Karpas-422 (cell line): ENCODE measurements at regions not wholly inside any gene's neighbourhood (a gene's known extent, or its start where the extent isn't known, plus 50 kb on each side); places are given as distances from the start of the nearest gene placed in this dataset.

Source experiments
- DNase-seq: peaks from one replicate; pipeline ENCODE4 v3.0.0-alpha.2; 2015
- H2AFZ ChIP-seq: fragments of 200-600 bp; sonication (generic); 2 replicates; pipeline ENCODE4 v1.6.1; 2014; ENCODE audit warnings: antibody characterized with exemption, low read length, mixed read lengths
- H3K27ac ChIP-seq: fragments of 200-600 bp; sonication (generic); 2 replicates; pipeline ENCODE4 v1.5.1; 2014; ENCODE audit warnings: mild to moderate bottlenecking, low read length, moderate library complexity
- H3K27me3 ChIP-seq: fragments of 200-600 bp; sonication (generic); 2 replicates; pipeline ENCODE4 v1.6.1; 2014; ENCODE audit warnings: low read length, mixed read lengths
- H3K36me3 ChIP-seq: fragments of 200-600 bp; sonication (generic); 2 replicates; pipeline ENCODE4 v1.6.1; 2014; ENCODE audit warnings: low read length, mixed read lengths; ENCODE audit not compliant: insufficient read depth
- H3K4me1 ChIP-seq: fragments of 200-600 bp; sonication (generic); 2 replicates; pipeline ENCODE4 v1.6.1; 2014; ENCODE audit warnings: mild to moderate bottlenecking, low read length, mixed read lengths
- H3K4me2 ChIP-seq: fragments of 200-600 bp; sonication (generic); 2 replicates; pipeline ENCODE4 v1.6.1; 2014; ENCODE audit warnings: low read length, low read depth, mild to moderate bottlenecking; ENCODE audit not compliant: poor library complexity, severe bottlenecking
- H3K4me3 ChIP-seq: fragments of 200-600 bp; sonication (generic); 2 replicates; pipeline ENCODE4 v1.5.1; 2014; ENCODE audit warnings: mild to moderate bottlenecking, antibody characterized with exemption, low read length, mixed read lengths
- H3K79me2 ChIP-seq: fragments of 200-600 bp; sonication (generic); 2 replicates; pipeline ENCODE4 v1.6.1; 2014; ENCODE audit warnings: mild to moderate bottlenecking, low read length, mixed read lengths
- H3K9ac ChIP-seq: fragments of 200-600 bp; sonication (generic); 2 replicates; pipeline ENCODE4 v1.6.0; 2014; ENCODE audit warnings: low read length
- H3K9me2 ChIP-seq: fragments of 200-600 bp; sonication (generic), shearing (Covaris generic); replicated peaks from 2 replicates; pipeline ENCODE4 v1.6.0; 2014; ENCODE audit warnings: mild to moderate bottlenecking, low read length, moderate library complexity; ENCODE audit not compliant: insufficient read depth
- H3K9me3 ChIP-seq: fragments of 300-700, 200-600 bp; sonication (generic); 2 replicates; pipeline ENCODE4 v1.6.1; 2014; ENCODE audit warnings: low read length, mixed read lengths
- H4K20me1 ChIP-seq: fragments of 200-600 bp; sonication (generic); 2 replicates; pipeline ENCODE4 v1.6.1; 2014; ENCODE audit warnings: mild to moderate bottlenecking, antibody characterized with exemption, low read length, low read depth; ENCODE audit not compliant: insufficient read depth

DNA sequence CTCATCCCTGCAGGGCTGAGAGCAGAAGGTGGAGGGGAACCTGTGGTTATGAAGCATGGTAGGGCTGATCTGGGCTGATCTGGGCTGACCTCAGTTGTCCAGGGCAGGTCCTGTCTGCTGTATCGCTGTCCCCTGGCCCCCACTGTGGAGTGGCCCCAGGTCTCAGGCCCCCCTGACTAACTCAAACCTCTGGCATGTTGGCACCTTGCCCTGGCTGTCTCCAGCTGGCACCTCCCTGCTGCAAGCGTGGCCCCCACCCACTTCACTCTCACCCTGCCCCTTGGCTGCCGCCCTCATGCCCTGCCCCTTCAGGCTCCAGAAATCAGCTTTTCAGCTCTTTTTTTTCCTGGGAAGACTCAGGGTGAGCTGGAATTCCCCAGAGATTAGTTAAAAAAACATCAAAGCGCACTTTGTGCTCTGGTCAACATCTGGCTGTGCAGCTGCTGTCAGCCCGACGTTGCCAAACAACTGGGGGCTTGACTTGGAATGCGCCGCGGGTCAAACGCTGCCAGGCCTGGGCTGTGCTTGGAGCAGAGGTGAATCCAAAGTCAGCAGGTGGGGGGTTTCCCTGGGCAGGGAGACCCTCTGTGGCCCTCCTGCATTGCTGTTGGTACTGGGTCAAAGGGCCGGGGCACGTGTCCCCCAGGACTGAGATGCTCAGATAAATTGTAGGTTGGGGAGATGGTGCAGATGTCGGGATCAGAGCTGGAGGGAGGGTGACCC, 173.8 kb upstream of the HDAC4 start:
- no peaks in the 10 kb centered on the region for H3K4me1 ChIP-seq
- H3K9me2 ChIP-seq: no peaks in the 10 kb centered on the region
- H3K9ac ChIP-seq: no peak overlapping the region
- no peaks in the 10 kb centered on the region for H3K36me3 ChIP-seq
- no peak overlapping the region for H3K27ac ChIP-seq
- no peak overlapping the region for H3K4me2 ChIP-seq
- no peaks in the 10 kb centered on the region for H3K9me3 ChIP-seq
- H2AFZ ChIP-seq: no peak overlapping the region
- no peaks in the 10 kb centered on the region for H4K20me1 ChIP-seq
- H3K4me3 ChIP-seq: no peak overlapping the region
- H3K79me2 ChIP-seq: no peaks in the 10 kb centered on the region
- DNase-seq: no peak
- H3K27me3 ChIP-seq: no peaks in the 10 kb centered on the region

DNA sequence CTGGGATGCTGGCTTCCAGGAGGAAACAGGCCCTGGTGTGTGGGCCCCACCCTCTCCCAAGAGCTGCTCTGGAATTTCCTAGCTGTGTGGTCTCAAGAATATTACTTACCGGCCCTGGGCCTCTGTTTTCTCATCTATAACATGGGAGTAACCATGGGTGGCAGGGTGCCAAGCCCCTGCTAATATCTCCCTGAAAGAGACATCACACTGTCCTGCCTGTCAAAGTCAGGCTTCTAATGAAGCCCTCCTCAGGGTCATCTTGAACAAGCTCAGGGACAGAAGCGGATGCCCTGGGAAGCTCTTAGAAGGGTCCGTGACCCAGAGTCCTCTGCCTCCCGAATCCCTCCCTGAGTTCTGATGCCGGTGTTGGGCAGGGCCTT, 173.2 kb upstream of the HDAC4 start:
- Histone ChIP-seq H3K4me1 (no peaks in the 10 kb centered on the region), H4K20me1 (no peaks in the 10 kb centered on the region), H3K79me2 (no peaks in the 10 kb centered on the region), H3K4me3 (no peak overlapping the region), H3K4me2 (no peak overlapping the region), H3K36me3 (no peaks in the 10 kb centered on the region), H3K27ac (no peak overlapping the region), H3K9me3 (no peaks in the 10 kb centered on the region), H3K27me3 (no peaks in the 10 kb centered on the region), H3K9ac (no peak overlapping the region), H3K9me2 (no peaks in the 10 kb centered on the region), H2AFZ (no peak overlapping the region)
- DNase-seq: no peak

DNA sequence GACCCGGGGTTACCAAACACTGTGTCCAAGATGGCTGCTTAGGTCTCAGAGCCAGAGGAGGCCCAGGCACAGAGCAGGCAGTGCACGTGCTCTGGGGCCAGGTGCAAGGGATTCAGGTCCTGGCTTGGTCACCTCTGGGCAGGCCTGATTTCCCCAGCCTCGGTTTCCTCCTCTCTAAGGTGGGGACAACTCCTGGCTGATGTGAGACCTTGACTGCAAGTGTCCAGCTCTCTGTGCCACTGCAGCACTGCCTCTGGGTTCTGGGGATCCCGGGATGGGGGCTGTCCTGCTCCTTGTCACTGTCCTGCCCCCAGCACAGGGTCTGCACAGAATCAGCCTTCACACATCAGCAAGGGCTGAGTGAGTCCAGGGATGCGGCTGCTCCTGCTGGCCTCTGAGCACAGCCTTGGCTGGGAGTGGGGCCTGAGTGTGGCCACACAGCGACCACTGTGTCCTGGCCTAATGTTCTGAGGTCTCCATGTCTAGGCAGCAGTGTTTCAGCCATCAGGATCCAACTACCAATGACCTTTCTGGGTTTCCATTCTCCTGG, 170.2 kb upstream of the HDAC4 start:
- no peak for DNase-seq
- no peak overlapping the region for H2AFZ ChIP-seq

DNA sequence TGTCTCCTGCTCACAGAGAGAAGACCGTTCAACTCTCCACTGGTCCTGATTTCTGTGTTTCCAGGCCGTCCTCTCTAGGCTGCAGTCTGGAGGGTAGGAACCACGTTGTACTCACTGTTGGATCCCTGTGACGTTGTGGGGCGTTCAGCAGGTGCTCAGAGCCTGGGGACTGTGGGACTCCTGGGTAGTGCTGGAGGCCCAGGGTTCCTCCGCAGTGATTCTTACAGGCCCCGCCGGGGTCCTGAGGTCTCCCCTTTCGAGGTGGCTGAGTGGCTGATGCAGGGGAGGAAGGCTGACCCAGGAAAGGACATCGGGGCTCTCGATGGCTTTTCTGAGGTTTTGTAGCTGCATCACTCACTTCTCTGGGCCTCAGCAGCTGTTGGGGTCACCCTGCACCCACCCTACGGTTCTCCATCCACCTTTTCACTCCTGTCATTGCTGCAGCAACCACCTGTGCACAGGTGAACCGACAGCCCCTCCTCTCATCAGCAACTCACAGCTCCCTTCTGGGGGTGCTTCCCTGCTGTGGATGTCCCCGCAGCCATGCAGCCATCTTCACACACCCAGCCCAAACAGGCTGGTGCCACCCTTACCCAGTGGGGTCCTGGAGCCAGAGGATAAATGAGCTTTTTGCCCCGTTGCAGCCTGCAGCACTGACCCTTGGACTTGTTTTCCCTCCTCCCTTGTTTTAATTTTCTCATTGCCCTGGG, 169.6 kb upstream of the HDAC4 start:
- Histone ChIP-seq H3K79me2 (no peaks in the 10 kb centered on the region), H3K4me1 (no peaks in the 10 kb centered on the region), H3K9me3 (no peaks in the 10 kb centered on the region), H3K27me3 (no peaks in the 10 kb centered on the region), H3K36me3 (no peaks in the 10 kb centered on the region), H4K20me1 (no peaks in the 10 kb centered on the region), H3K27ac (no peak overlapping the region), H3K4me3 (no peak overlapping the region), H3K9me2 (no peaks in the 10 kb centered on the region), H3K9ac (no peak overlapping the region), H2AFZ (no peak overlapping the region), H3K4me2 (no peak overlapping the region)
- no peak for DNase-seq

More for the DNA sequence above, 170.2 kb upstream of the HDAC4 start:
- Histone ChIP-seq H3K9me2 (no peaks in the 10 kb centered on the region), H3K36me3 (no peaks in the 10 kb centered on the region), H3K4me2 (no peak overlapping the region), H3K4me1 (no peaks in the 10 kb centered on the region), H3K27me3 (no peaks in the 10 kb centered on the region), H3K9me3 (no peaks in the 10 kb centered on the region), H4K20me1 (no peaks in the 10 kb centered on the region), H3K9ac (no peak overlapping the region), H3K27ac (no peak overlapping the region), H3K4me3 (no peak overlapping the region), H3K79me2 (no peaks in the 10 kb centered on the region)

DNA sequence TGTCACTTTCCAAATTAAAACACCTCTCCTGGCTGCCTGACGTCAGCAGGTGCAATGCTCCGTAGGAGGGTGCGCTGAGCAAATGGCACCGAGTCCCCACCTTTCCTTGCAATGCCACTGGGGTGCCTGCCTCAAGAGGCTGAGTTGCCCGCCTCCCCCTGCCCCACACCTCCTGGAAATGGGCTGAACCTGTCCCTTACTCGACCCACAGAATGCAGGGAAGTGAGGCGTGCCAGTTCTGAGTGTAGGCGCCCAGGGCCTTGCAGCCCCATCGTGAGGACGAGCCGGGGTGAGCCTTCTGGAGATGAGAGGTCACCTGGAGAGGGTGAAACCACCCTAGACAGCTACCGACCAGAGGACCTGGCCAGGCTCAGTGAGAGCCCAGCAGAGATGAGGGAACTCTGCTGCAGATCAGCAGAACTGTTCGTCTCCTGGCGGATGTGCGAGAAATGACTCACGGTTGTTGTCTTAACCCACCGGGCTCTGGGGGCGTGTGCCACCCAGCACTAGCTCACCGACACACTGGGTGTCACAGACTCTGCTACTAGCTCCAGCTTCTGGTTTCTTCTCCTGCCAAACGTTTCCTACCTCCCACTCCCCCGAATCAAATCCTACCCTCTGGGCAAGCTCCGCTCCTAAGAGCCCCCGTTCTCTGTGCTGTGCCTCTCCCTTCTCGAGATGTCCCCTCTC, 168.7 kb upstream of the HDAC4 start:
- Histone ChIP-seq H3K36me3 (no peaks in the 10 kb centered on the region), H2AFZ (no peak overlapping the region), H3K4me3 (no peak overlapping the region), H3K27me3 (no peaks in the 10 kb centered on the region), H3K79me2 (no peaks in the 10 kb centered on the region), H3K9me3 (no peaks in the 10 kb centered on the region), H3K4me1 (no peaks in the 10 kb centered on the region), H3K4me2 (no peak overlapping the region), H3K27ac (no peak overlapping the region), H3K9me2 (no peaks in the 10 kb centered on the region), H4K20me1 (no peaks in the 10 kb centered on the region), H3K9ac (no peak overlapping the region)
- DNase-seq: no peak

DNA sequence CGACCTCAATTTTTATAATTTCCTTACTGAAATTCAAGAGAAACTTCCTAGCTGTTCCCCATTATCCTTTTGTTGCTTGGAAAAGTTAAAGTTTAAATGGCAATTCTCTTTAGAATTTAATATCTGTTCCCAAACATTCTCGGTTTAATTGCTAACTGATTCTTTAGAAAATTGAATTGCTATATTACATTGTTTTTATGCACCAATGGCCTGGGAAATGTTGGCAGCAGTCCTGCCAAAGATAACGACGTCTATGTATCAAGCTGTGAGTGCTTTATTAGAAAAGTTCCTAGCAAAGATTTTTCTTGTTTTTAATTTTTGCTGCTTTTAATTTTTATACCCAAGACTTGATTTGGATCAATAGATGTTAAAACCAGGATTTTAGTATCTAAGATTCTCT, 167.8 kb upstream of the HDAC4 start:
- no peak for DNase-seq
- Histone ChIP-seq H3K9me2 (no peaks in the 10 kb centered on the region), H3K4me3 (no peak overlapping the region), H3K27ac (no peak overlapping the region), H3K9me3 (no peaks in the 10 kb centered on the region), H3K9ac (no peak overlapping the region), H3K27me3 (no peaks in the 10 kb centered on the region), H3K4me2 (no peak overlapping the region), H4K20me1 (no peaks in the 10 kb centered on the region), H3K79me2 (no peaks in the 10 kb centered on the region), H3K4me1 (no peaks in the 10 kb centered on the region), H3K36me3 (no peaks in the 10 kb centered on the region), H2AFZ (no peak overlapping the region)

DNA sequence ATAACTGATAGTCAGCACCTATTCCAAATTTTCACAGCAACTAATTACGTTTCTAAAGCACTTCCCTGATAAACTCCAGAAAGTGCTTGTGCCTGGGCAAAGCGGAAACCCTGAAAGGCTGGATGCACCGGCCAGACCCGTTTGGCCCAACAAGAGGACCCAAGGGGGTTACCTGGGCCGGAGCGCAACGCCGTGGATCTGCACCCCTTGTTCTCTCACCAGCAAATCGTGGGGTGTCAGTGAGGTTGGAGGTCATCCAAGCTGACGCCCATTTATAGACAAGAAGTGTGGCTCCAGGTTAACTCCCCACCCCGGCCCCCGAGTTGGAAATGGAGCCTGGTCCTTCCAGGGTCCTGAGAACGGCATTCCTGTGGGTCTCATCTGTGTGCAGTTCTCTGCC, 167.0 kb upstream of the HDAC4 start:
- H3K36me3 ChIP-seq: no peaks in the 10 kb centered on the region
- no peak overlapping the region for H3K9ac ChIP-seq
- no peaks in the 10 kb centered on the region for H3K9me2 ChIP-seq
- H3K9me3 ChIP-seq: no peaks in the 10 kb centered on the region
- H3K27ac ChIP-seq: no peak overlapping the region
- no peaks in the 10 kb centered on the region for H3K4me1 ChIP-seq
- H4K20me1 ChIP-seq: no peaks in the 10 kb centered on the region
- H2AFZ ChIP-seq: no peak overlapping the region
- H3K27me3 ChIP-seq: no peaks in the 10 kb centered on the region
- no peak for DNase-seq
- no peak overlapping the region for H3K4me2 ChIP-seq
- no peaks in the 10 kb centered on the region for H3K79me2 ChIP-seq
- H3K4me3 ChIP-seq: no peak overlapping the region

DNA sequence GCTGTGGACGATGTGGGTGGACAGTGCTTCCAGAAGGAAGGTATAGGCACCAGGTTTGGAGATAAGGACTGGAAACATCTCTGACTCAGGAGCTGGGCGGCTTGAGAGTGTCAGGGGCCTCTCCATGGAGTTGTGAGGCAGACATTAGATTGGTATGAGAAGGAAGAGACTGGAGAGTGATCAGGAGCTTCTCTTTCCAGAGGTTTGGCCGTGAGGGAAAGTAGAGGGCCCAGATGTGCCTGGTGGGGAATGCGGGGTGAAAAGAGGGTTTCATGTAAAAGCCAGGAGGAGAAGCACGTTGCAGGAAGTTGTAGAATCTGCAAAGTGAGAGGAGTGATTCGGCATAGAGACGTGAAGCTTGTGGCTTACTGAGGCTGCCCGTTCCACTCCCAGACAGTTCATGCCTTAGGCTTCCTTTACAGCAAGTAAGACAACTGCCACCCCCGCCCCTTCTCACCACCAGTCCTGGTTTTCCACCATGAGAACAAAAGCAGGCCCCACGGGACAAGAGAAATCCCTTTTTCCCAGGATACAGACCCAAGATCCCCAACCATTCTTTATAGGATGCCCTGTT, 166.3 kb upstream of the HDAC4 start:
- Histone ChIP-seq H3K36me3 (no peaks in the 10 kb centered on the region), H3K9me2 (no peaks in the 10 kb centered on the region), H3K4me2 (no peak overlapping the region), H3K9me3 (no peaks in the 10 kb centered on the region), H3K79me2 (no peaks in the 10 kb centered on the region), H3K4me3 (no peak overlapping the region), H4K20me1 (no peaks in the 10 kb centered on the region), H3K27me3 (no peaks in the 10 kb centered on the region), H3K4me1 (no peaks in the 10 kb centered on the region), H3K27ac (no peak overlapping the region), H2AFZ (no peak overlapping the region), H3K9ac (no peak overlapping the region)
- no peak for DNase-seq
